ENCODE measurements at regions not wholly inside any gene's neighbourhood (a gene's known extent, or its start where the extent isn't known, plus 50 kb on each side); places are given as distances from the start of the nearest gene placed in this dataset.
"Not testable (repeated sequence)": the region's sequence is repeated elsewhere in the genome, so short reads cannot be mapped to it uniquely, and the experiment has no call there.

DNA sequence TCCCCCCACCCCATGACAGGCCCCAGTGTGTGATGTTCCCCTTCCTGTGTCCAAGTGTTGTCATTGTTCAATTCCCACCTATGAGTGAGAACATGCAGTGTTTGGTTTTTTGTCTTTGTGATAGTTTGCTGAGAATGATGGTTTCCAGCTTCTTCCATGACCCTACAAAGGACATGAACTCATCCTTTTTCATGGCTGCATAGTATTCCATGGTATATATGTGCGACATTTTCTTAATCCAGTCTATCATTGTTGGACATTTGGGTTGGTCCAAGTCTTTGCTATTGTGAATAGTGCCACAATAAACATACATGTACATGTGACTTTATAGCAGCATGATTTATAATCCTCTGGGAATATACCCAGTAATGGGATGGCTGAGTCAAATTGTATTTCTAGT is 927.9 kb downstream of the PLA2G4A start:
- not testable (repeated sequence) for DNase-seq

DNA sequence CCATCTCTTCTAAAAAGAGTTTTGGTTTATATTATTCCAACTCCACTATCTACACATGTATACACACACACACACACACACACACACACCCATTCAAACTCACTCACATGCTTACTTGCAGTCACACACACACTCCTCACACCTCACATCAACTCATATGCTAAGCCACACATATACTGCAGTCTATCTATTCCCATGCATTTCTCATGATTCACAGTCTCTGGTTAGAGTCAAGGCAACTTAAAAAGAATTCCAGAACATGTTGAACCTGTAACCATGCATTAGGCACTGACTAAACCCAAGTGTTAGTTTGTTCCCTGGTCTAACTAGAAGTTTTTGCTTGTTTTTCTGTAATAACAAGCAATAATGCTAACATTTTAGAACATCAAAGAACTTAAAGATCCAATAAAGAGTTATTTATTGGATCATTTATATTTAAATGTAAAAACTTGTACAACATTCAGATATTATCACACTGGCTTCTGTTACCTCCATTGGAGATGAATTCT is 931.1 kb downstream of the PLA2G4A start:
- no peak for DNase-seq

DNA sequence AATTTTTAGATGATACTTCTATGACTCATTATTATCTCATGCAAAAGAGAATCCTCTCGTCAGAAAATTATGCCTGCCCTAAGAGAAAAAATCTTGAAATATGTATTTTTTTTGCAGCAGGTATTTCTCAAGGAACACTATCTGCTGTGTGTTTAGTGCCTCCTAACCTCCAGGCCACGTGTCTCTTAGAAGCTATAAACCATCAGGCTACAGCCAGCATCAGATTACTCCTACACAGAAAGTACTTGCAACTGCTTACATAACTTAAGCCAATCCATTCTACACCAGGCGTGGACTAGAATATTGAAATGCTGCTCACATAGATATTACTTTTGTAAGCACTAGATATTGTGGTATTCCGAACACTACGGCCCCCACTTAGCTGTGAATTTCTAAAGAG is 933.4 kb downstream of the PLA2G4A start:
- DNase-seq: no peak

DNA sequence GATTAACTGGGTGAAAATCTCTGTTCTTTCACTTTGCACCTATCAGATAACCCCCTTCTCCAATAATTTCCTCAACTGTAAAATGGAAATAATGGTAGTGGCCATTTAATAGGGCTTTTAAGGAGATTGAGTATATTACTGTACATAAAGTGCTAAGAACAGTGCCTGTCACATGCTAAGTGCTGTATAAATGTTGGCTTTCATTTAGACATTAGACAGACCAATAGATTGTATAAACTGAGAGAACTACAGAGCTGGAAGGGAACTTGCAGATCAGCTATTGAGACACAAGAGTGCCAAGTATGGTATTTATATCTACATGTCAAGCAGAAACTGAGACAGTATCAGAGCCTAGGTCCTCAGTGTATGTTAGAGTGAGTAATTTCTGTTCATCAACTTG is 934.7 kb downstream of the PLA2G4A start:
- DNase-seq: no peak

DNA sequence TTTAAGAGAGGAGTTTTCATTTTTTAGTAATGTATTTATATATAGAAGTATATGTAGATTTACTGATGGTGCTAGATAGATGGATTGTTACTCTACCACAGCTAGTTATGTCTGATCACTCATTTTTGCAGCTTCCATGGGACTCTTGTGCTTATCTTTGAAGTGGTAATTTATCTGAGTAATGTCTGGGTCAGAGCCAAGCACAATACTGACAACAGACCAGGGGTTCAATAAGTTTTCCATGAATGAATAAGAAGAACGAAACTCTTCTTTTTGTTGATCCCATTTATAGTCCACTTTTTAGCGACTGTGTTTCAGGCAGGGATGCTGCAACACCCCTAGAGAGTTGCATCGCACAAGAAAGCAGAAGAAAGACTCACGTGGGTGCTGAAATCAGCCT is 935.2 kb downstream of the PLA2G4A start:
- no peak for DNase-seq

DNA sequence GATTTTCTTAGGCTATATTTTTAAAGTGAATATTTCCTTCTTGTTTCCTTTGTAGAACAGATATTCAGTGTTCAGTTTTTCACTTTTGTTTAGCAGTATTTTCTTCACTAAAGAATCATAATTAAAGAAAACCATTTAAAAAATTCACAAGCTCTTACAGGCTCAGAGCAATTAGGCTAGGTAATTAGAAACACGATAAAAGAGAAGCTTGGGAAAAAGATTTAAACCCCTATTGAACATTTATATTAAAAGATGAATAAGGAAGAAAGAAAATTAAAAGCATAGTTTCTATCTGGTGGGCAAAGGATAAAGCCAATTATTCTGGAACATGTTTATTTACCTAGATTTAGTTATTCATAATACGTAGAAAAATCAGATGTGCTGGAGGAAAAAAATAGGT is 942.6 kb downstream of the PLA2G4A start:
- DNase-seq: no peak

DNA sequence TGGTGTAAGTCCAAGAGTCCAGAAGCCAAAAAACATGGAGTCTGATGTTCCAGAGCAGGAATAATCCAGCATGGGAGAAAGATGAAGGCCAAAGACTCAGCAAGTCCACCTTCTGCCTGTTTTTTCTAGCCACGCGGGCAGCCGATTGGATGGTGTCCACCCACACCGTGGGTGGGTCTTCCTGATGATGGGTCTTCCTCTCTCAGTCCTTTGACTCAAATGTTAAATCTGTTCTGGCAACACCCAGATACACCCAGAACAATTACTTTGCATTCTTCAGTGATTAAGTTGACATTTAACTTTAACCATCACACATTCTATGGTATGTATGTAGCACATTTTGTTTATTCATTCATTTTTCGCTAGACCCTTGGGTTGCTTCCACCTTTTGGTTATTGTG is 944.4 kb downstream of the PLA2G4A start:
- no peak for DNase-seq

DNA sequence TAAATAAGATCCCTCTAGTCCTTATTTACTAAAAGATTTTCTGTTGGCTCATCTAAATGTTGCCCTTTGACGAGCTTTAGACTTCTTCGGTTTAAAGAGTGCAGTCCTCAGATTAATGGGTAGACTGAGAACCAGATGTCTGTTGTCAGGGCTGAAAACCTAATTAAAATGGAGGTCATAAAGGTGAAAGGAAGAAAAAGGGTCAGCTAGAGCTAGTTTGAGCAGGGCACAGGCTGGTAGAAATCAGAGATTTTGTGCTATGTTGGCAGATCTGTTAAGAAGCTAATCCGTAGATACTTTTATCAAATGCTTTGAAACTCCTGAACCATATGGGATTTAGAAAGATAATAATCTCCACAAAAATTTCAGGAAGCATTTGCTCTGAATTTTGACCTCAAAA is 959.0 kb downstream of the PLA2G4A start:
- DNase-seq: no peak

DNA sequence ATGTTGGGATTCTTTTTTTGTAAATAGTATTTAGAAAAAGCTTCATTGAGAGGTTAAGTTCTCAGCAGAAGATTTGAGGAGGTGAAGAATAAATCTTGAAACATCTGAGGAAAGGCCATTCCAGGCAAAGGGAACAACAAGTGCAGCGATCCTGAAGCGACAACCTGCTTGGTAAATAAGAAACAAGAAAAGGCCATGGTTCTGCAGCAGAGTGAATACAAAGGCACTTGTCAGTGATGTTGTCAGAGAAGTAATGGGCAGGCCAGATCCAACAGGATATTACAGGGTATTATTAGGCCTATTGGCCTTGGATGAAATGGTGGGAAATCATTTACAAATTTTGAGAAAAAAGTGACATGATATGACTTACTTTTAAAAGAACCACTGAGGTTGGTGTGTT is 960.0 kb downstream of the PLA2G4A start:
- DNase-seq: no peak

DNA sequence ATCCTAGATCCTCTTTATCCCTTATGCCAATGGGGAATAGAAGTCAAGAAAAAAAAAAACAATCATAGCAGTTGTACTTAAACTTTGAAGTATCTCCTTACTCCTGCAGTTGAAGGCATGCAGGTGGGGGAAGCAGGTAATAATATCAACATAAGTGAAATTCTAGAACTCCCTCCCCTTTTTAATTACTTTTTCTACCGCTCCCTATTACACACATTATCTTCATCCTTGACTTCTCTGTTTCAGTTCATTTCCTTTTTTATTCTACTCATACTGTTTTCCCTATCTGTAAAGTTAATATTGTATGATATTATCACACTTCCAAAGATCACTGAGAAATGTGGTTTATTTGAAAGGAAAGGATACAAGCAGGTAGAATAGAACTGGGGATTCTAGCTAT is 962.0 kb downstream of the PLA2G4A start:
- DNase-seq: no peak

DNA sequence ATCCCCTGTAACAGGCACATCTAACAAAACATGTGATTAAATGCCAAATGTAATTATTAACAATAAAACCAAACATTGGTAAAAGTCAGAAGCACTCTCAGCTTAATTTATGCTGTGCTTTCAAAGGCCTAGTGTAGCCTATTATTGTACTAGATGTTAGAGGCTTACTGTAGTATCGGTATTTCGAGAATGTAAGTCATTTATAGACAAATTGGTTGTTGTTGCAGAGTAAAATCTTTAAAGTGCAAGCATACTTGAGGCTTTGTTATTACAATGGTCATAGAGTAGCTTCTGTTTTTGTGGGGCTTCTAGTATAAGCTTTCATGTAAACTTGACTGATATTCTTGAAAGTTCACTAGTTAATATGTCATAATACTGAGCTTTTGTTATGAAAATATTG is 965.8 kb downstream of the PLA2G4A start:
- DNase-seq: no peak

DNA sequence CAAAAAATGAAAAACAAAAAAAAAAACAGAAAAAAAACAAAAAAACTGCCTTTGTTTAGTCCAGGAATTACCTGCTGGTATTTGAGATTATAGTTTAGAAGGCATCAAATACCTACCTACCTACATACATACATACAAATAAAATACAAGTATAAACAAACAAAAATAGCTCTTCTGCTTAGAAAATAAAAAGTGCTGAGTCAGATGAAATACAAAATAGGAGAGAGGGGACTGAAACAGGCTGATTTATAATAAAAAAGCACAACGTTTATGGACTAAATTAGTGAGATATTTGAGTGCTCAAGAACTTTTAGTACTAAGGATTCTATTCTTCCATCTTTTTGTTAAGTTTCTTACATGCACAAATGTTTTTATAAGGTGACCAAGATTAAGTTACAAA is 980.8 kb downstream of the PLA2G4A start:
- no peak for DNase-seq

DNA sequence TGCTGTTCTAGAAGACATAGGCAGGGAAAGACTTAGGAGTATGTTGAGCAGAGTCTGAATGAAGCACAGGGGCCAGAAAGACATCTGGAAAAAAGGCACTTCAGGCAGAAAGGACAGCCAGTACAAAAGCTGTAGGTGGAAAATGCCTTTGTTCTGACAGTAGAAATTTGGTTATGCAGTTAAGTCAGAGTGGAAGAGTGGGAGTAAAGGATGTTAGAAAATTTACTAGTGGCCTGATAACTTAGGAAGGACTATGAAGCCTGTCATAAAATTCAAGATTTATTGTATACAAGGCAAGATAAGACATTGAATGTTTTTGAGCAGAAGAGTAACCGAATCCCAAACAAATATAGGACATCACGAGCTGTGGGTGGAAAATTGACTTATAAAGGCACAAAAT is 987.9 kb downstream of the PLA2G4A start:
- no peak for DNase-seq

DNA sequence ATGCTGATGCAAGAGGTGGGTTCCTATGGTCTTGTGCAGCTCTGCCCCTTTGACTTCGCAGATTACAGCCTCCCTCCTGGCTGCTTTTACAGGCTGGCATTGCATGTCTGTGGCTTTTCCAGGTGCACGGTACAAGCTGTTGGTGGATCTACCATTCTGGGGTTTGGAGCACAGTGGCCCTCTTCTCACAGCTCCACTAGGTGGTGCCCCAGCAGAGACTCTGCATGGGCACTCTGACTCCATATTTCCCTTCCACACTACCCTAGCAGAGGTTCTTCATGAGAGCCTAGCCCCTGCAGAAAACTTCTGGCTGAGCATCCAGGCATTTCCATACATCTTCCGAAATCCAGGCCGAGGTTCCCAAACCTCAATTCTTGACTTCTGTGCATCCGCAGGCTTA is 989.0 kb downstream of the PLA2G4A start:
- DNase-seq: no peak

DNA sequence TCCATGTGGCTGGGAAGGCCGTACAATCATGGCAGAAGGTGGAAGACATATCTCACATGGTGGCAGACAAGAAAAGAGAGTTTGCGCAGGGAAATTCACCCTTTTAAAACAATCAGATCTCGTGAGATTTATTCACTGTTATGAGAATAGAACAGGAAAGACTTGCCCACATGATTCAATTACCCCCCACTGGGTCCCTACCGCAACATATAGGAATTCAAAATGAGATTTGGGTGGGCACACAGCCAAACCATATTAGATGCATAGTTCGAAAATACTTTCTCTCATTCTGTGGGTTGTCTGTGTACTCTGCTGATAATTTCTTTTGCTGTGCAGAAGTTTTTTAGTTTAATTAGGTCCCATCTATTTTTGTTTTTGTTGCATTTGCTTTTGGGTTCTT is 990.3 kb downstream of the PLA2G4A start:
- DNase-seq: no peak

DNA sequence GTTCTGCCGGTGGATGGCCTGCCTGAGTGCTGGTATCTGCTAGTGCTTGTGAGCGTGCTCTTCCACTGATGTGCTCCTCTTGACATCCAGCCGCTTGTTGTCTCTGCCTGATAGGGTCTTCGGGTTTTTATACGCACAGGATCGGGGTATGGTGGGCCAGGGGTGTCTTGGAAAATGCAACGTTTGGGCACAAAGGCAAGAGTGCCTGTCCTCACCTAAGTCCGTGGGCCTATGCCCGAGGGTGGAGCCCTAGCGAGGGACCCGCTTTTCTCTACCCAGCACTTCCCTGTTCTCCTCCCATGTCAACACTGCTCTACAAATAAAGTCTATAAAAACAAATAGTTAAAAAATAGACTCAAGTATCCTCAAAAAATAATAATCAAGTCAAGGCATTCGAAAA is 1007.8 kb downstream of the PLA2G4A start:
- DNase-seq: no peak

DNA sequence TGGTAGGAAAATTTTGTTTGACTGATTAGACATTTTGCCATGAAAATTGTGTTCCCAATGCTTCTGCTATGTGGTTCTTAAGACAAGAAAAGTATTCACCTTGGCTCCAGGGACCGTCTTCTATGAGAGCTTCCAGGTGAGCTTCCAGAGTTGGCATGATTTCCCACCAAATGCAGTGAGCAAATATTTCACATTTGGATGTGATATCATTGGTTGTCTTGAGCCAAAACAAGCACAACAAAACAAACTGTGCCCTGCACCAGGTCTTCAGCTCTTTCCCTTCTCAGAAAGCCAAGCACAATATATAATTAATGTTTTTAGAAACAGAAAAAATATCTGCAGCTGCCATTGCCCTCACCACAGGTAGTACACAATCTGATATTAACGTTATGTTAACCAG is 1009.0 kb downstream of the PLA2G4A start:
- DNase-seq: no peak

DNA sequence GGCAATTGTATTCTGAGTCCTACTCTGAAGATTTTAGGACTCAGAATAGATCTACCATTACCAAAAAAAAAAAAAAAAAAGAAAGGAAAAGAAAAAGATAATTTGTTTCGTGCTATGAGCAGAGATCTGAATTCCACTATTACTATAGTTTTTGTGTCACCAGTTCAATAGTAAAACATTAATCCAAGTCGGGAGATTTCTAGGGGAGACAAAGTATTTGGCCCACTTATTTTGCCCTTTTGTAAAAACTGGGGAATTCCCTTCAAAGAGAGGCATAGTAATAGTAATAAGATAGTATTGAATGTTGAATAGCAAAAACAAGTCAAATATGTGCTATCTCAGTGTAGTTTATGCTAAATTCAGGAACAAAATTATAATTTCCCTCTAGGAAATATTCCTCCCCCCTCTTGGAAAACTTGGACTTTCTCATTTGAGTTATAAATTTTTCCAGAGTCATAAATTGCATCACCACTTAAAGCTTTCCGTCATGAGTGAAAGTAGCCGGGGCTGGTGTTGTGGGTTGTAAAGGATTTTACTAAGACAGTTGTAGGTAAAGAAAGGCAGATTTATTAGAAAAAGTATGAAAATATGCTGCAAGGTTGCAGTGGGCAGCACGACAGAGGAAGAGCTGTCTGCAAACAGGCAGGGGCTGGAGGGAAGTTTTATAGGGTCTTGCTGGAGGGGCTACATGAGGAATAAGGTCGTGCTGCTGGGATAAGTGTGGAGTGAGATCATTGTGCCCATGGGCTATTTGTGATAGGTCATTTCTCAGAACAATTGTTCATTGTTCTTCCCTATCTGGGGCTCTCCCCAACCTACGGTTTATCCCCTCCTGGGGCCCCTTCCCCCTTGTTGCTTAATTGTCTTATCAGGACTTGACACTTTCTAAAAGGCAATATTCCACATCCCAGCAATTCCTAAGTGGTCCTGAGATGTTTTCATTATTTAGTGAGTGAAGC is 1009.9 kb downstream of the PLA2G4A start:
- DNase-seq: no peak

DNA sequence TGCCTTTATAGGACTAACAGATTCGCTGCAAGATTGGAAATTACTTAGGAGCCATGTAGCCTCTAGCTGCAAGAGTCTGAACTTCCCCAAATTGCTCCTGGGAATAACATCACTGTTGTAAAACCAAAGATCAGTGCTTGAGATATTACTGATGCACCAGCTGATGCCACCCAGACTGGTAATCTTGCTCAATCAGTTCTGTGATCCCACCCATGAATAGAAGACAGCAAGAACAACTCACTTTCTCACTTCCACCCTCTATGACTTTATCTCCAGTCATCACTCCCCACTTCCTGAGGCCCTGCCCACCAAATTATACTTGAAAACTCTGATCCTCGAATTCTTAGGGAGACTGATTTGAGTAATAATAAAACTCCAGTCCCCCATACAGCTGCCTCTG is 1011.1 kb downstream of the PLA2G4A start:
- DNase-seq: no peak

DNA sequence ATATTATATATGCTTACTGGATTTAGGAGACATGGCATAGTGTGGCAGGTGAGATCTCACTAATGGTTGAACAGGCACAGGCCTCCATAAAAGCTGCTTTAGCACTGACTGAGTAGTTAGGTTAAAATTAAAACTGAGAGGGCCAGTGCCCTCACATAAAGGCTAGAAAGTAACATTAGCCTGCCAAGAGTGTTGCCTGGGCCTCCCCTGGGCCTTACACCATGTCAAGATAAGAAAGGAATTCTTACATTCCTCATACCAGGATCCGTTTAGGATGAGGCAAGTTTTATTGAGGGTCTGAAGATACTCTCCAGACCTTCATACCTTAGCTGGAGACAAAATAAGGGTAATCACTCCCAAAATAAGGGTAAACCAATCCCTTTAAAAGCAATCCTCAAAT is 1011.8 kb downstream of the PLA2G4A start:
- no peak for DNase-seq

DNA sequence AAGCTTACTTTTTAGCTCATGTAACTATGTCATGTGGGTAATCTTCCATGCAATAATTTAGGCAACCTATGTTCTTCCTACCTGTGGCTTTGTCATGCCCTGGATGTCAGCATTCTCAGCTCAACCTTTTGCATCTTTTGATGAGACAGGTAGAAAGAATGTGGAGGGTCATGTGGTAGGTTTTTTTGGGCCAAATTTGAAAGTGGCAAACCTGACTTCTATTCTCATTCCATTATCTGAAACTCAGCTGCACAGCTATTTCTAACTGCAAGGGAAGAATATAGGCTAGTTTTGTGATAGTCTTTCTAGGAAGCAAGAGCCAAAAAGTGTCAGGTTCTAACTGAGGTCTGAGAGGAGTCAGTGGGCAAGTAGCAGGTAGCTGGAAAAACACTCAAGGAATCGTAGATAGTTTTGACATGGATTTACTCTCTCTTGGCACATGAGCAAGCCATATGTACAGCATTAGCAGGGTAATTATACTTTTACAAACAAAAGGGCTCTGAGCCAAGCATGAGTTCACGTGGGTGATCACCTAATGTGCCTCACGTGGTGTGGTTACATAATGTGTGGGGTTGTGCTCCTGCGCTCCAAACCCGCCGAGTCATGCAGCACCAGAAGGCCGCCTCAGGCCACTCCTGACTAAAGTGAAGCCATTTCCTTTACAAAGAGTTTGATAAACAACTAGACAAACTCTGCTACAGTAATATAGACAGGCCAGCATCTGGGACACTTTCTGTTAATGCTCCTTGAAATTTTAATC is 1013.8 kb downstream of the PLA2G4A start:
- no peak for DNase-seq

DNA sequence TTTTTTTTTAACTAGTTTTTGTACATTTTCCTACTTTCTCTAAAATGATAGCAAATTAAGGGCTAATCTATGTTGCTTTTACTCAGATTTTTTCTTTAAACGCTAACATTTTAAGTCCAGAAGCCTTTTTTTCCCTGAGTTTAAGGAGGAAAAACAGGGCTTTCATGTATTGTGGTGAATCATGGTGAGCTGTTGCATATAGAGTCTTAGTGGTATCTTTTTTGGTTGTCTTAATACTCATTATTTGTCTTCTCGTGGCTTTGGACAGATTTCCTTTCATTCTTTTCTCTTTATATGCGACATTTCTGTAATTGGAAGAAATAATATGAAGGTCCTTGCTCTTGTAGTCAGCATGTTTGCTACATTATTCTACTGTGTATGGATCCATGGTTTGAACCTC is 1015.6 kb downstream of the PLA2G4A start:
- DNase-seq: no peak

DNA sequence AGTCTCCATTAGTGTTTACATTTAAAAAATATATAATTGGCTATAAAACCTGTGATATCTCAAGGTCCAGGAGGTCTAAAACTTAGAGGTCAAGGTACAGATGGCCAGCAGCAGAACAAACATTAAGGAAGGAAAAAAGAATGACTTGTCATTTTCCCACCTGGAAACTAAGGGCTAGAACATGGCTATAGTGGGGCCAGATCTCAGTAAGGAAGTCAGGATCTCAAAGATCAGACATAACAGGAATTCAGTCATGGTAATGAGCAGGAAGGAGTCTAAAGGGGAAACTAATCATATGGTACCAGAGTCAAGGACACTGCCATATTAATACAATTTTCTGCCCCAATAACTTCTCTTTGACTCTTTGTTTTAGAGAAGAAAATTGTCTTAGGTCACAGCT is 1018.8 kb downstream of the PLA2G4A start:
- no peak for DNase-seq

DNA sequence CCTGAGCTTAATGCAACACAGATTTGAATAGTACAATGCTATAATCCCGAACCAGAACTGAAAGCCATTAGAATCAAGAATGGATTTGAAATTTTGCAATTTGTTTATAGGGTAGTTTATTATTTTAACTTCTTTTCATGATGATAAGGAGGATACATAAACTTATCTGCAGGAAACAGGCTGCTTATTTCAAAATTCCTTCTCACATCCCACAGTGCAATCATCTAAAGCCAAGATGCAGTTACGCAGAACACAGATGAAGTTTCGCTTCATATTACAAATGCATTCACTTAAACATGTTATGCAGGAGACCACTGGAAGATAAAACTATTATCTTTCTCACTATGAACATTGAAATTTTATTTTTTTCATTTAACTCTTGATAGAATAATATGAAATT is 1019.6 kb downstream of the PLA2G4A start:
- DNase-seq: no peak
